CD4-positive, alpha-beta T cell treated with Interleukin-1 beta for 1 hour (primary cell): ENCODE measurements at regions not wholly inside any gene's neighbourhood (a gene's known extent, or its start where the extent isn't known, plus 50 kb on each side); places are given as distances from the start of the nearest gene placed in this dataset.
"Not testable (repeated sequence)": the region's sequence is repeated elsewhere in the genome, so short reads cannot be mapped to it uniquely, and the experiment has no call there.

Experiments
- DNase-seq, 2 donors: peaks; one replicate each; pipeline ENCODE4 v3.0.0-alpha.2; 2020 to 2022

DNA sequence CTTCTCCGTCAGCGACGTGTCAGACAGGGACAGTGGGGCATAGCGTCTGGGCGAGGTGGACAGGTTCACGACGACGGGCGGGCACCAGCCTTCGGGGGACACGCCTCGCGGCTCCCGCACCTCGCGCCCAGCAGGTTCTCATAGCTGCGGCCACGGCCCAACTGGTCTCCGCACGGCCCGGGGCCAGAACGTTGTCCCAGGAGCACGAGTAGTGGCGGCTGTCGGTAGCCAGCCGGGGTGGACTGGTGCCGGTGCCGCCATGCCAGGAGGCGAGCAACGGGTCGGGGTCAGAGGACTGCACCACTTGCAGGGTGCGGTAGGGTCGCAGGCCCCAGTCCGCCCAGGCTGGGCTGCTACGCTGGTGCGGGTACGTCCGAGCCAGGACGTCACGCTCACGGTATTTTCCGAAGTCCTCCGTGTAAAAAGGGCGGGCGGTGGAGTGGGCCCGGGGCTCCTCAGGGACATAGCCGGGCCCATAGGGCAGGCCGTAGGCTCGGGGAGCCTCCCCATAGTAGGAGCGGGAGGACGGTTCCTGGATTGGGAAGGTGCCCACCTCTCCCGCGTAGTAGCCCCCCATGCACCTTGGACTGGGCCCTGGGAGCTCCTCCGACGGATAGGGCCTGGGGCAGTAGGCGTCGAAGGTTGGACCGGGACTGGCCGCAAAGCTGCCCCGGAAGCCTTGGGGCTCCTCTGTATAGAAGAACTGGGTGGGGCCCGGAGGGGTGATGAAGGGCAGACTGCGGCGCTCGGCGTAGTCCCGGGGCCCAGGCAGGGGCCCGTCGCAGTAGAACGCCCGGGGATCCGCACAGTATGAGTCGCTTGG, 301.2 kb downstream of the CCDC74A start:
- not testable (repeated sequence) for DNase-seq

DNA sequence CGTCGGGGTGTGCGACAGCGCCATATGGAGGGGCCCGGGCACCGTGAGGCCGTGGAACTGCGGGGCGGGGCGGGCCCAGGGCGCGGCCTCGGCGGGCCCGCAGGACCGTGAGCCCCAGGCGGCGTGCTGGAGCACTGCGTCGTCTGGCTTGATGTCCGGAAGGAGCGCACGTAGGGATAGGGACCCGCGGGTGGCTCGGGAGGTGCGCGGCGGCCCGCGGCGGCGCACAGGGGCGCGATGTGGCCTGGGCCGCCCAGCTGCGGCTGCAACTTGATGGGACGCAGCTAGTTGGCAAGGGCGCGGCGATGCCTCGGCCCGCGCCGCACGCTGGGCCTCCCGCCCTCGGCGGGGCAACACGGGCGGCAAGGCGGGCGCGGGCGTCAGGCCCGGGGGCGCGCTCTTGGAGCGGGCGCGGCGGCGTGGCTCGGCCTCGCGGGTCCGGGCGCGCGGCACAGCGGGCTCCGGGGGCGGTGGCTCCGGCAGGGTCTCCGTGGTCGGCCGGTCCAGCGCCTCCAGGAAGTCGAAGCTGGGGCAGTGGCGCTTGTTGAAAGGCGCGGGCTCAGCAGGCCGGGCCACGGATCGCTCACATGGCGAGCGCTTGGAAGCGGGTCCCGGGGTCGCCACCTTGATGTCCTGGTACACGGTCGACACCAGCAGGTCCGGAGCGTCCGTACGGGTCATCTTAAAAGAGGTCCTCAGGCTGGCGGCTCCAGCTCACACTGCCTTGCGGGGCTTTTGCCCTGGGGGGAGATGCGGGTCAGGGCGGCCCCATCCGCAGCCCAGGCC, 302.0 kb downstream of the CCDC74A start:
- not testable (repeated sequence) for DNase-seq

GRCh38 chr2:131830242-131830945, 302.7 kb downstream of the CCDC74A start:
- DNase-seq: not testable (repeated sequence)

GRCh38 chr2:131830946-131831310, 303.2 kb downstream of the CCDC74A start:
- DNase-seq: not testable (repeated sequence)

DNA sequence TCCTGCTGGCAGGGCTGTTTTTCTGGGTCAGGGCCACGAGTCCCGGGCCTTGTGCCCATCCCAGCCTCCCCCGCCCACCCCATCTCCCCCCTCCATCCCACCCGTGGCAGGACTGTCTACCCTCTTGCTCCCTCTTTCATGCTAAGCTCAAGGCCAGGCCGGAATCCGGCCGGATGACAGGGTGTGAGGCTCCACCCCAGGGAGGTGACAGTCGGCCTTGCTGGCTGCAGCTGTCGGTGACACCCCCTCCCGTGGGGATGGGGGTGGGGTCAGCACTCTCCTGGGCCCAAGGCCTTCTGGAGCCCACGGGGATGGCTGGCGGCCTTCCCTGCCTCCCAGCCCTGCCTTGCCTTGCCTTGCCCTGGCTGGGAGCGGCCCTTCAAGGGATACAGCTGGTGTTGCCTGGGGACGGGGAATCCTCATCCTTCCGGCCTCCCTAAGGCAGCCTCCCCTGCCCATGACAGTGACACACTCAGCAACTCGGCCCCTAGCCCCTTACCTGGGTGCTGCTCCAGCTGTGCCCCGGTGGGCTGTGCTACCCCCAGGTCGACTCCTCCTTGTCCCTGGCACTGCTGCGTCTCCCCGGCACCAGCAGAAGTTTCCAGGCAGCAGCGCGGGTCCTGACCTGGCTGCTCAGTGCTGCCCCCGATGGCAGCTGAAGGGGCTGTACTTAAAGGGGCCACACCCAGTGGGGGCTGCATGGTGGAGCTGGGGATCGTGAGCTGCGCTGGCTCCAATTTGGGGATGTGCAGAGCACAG, 303.9 kb downstream of the CCDC74A start:
- not testable (repeated sequence) for DNase-seq

DNA sequence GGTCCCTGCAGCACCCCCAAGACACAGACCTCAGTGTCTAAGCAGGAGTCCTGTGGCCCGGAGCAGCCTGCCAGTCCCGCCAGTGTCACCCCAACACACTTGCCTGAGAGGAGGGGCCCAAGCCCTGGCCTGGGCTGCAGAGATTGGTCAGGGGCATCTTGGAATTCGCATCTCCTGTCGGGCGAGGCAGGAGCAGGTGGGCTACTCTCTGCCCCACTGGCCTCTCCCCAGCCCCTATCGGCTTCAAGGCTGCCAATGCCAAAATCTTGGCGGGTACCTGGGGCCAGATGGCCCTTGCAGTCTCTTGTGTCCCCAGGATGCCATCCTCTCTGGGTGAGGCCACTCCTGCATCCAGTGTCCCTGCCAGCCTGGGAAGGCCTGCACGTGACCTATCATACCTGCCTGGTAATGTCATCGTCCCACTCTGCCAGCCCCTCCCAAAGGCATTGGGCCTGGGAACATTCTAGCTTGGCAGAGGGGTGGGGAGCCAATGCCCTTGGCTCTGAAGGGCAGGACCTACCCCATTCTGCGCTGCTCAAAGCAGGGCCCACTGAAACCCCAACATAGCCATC, 304.6 kb downstream of the CCDC74A start:
- DNase-seq: not testable (repeated sequence)

GRCh38 chr2:131832917-131833316, 305.2 kb downstream of the CCDC74A start:
- not testable (repeated sequence) for DNase-seq

DNA sequence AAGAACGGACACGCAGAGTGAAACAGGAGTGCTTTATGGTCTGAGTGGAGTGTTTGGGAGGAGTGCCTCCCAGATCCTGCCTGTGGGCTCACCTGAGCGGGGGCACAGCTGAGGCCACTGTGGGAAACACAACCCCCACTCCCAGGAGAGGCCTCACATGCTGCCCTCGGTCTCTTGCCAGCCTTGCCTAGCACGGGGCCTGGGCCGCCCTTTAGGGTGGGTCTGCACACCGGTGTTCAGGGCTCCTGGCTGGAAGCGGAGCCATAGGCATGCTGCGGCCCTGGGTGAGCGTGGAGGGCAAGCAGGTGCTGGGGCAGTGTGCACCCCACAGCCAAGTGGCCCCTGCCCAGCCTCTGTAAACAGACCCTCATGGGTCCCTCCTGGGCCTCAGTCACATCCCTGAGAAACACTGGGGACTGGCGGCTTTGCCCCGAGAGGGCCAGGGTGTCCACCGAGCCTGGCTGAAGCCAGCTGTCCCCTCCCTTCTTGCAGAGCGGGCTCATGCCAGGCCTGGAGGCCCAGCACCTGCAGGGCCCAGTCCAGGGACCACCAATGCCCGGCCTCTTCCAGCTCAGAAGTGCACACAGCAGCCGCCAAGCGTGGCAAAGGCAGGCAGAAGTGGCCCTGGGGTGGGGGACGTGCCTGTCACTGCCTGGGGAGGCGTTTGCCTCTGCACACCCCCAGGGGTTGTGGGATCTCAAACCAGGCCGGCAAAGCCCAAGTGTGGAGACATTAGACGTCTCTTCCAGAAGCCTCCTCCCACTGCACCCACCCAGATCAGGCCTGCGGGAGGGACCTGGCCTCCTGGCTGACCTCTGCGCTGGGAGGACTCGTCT, 305.9 kb downstream of the CCDC74A start:
- not testable (repeated sequence) for DNase-seq

- not testable (repeated sequence) for DNase-seq
Measured at GRCh38 chr2:131834203-131835020, 306.7 kb downstream of the CCDC74A start.

- DNase-seq: not testable (repeated sequence)
Measured at GRCh38 chr2:131835022-131835421, 307.3 kb downstream of the CCDC74A start.

- DNase-seq: no peak
Measured at GRCh38 chr2:131835621-131836091, 308.0 kb downstream of the CCDC74A start.

GRCh38 chr2:131836116-131836515, 308.4 kb downstream of the CCDC74A start:
- DNase-seq: not testable (repeated sequence)

- not testable (repeated sequence) for DNase-seq
Measured at GRCh38 chr2:131844044-131844443, 316.4 kb downstream of the CCDC74A start.

DNA sequence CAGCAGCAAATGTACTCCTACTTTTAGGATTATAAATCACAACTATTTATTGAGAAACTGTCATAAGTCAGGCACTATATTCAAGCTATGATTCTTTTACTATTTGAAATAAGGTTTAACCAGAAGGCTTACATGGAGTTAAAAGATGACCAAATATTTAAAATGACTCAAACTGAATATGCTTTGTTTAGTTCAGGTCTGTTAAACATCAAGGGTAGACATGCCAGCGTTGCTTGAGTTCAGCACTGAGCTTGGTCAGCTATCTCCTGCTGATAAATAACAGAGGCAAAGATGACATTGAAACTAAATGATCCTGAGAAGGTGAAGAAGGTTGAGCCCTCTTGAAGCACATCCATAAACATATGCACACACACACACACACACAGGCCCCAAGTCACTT, 305.6 kb downstream of the ANKRD30BL start:
- not testable (repeated sequence) for DNase-seq

- not testable (repeated sequence) for DNase-seq
Measured at GRCh38 chr2:131858197-131858596, 303.6 kb downstream of the ANKRD30BL start.
